ENCODE measurements at regions not wholly inside any gene's neighbourhood (a gene's known extent, or its start where the extent isn't known, plus 50 kb on each side); places are given as distances from the start of the nearest gene placed in this dataset.

DNA sequence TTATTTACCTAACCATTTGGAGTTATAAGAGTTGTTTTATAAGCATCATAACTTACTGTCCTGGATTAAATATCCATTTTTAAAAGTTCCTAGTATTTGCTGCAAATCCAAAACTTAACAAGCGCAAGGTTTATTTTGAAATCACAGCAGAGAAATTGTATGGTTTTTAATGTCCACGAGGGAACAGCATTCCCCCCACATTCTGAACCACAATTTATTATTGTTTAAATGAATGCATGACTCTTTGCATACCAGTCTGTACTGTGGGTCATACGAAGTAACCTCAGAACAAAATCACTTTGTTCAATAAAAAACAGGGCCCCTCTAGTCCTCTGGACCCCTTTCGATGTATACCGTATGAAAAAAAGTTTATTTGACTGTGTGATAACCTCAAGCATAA is 75.9 kb downstream of the DACT1 start:
- TF ChIP-seq, protein P1, sequence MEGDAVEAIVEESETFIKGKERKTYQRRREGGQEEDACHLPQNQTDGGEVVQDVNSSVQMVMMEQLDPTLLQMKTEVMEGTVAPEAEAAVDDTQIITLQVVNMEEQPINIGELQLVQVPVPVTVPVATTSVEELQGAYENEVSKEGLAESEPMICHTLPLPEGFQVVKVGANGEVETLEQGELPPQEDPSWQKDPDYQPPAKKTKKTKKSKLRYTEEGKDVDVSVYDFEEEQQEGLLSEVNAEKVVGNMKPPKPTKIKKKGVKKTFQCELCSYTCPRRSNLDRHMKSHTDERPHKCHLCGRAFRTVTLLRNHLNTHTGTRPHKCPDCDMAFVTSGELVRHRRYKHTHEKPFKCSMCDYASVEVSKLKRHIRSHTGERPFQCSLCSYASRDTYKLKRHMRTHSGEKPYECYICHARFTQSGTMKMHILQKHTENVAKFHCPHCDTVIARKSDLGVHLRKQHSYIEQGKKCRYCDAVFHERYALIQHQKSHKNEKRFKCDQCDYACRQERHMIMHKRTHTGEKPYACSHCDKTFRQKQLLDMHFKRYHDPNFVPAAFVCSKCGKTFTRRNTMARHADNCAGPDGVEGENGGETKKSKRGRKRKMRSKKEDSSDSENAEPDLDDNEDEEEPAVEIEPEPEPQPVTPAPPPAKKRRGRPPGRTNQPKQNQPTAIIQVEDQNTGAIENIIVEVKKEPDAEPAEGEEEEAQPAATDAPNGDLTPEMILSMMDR (IDR thresholded peaks at IDR 0.05): no peak
- no peak overlapping the region for H3K4me3 Mint-ChIP-seq
- H3K36me3 Mint-ChIP-seq: no peaks in the 10 kb centered on the region

DNA sequence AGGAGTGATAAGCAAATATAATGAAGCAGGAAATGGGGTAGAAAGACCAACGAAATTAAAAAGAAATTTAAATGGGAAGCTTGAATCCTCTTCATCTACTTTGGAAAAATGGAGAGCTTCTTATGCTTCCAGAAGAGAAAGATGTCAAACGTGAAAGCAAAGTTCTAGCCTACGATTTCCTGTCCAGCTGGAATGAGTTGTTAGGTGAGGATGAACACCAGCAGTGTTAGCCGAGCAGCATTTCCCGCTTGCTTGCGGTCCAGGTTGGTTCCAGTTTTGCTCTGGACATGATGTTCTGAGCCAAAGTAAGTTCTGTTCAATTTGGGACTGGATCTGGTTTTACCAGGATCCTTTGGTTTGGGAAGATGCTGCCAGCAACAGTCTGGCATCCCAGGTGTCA is 78.9 kb downstream of the DACT1 start:
- Histone ChIP-seq H3K36me3 (ENCODE audit: control insufficient read depth, insufficient read depth, low read length) (no peaks in the 10 kb centered on the region), H3K4me1 (ENCODE audit: control insufficient read depth, insufficient read depth, low read length) (no peaks in the 10 kb centered on the region), H3K9me3 (ENCODE audit: control insufficient read depth, insufficient read depth, low read length) (no peaks in the 10 kb centered on the region), H3K4me3 (ENCODE audit: low read length) (no peak overlapping the region), H3K27ac (ENCODE audit: low read length) (no peak overlapping the region), H3K27me3 (ENCODE audit: control insufficient read depth, insufficient read depth, low read length) (no peaks in the 10 kb centered on the region)
- no peak for DNase-seq
- peaks cover 0 to 2% of the 10 kb centered on the region in 2 donors for H3K9me3 Mint-ChIP-seq
- H3K27ac Mint-ChIP-seq: no peak overlapping the region
- no peak for ATAC-seq
- no peaks in the 10 kb centered on the region for H3K27me3 Mint-ChIP-seq (ENCODE audit: low read depth in 2 of 2)
- intact Hi-C loops (cut with micrococcal nuclease): no loop called here
- TF ChIP-seq, protein P1 (IDR thresholded peaks at IDR 0.05): no peak
- 80% methylated on average over 6 of the region's 6 CpGs for WGBS (ENCODE audit: insufficient coverage)
- H3K36me3 Mint-ChIP-seq: no peaks in the 10 kb centered on the region
- H3K4me3 Mint-ChIP-seq: no peak overlapping the region
- H3K4me1 Mint-ChIP-seq: no peaks in the 10 kb centered on the region

More for the DNA sequence above, 75.9 kb downstream of the DACT1 start:
- H3K9me3 ChIP-seq (ENCODE audit: control insufficient read depth, insufficient read depth, low read length): no peaks in the 10 kb centered on the region
- H3K27me3 ChIP-seq (ENCODE audit: control insufficient read depth, insufficient read depth, low read length): no peaks in the 10 kb centered on the region
- H3K9me3 Mint-ChIP-seq: peaks cover 0 to 2% of the 10 kb centered on the region in 2 donors
- no peak overlapping the region for H3K27ac Mint-ChIP-seq
- H3K4me1 Mint-ChIP-seq: no peaks in the 10 kb centered on the region
- DNase-seq: no peak
- no peaks in the 10 kb centered on the region for H3K36me3 ChIP-seq (ENCODE audit: control insufficient read depth, insufficient read depth, low read length)
- no peak overlapping the region for H3K27ac ChIP-seq (ENCODE audit: low read length)
- intact Hi-C loops (cut with micrococcal nuclease): no loop called here
- no peak overlapping the region for H3K4me3 ChIP-seq (ENCODE audit: low read length)
- H3K27me3 Mint-ChIP-seq (ENCODE audit: low read depth in 2 of 2): no peaks in the 10 kb centered on the region
- no peak for ATAC-seq
- 81% methylated on average over 5 of the region's 5 CpGs for WGBS (ENCODE audit: insufficient coverage)
- no peaks in the 10 kb centered on the region for H3K4me1 ChIP-seq (ENCODE audit: control insufficient read depth, insufficient read depth, low read length)

DNA sequence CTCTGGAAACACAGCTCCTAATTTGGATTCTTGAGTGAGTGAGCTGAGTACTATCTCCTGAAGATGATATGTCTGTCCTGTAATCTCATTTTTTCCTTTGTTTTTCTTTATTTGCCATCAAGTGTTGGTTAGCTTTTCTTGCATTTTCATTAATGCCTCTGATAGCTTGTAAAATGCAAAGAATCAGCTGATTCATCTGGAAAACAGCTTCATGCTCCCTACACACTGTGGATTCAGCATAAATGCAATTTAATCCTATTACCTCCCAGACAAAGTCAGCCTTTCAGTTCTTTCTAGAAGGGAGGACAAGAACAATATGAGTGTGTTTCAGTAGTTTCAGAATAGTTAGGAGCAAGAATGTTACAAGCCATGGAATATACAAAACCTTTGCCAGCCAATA is 79.4 kb downstream of the DACT1 start:
- H3K4me1 ChIP-seq (ENCODE audit: control insufficient read depth, insufficient read depth, low read length): no peaks in the 10 kb centered on the region
- no peaks in the 10 kb centered on the region for H3K9me3 ChIP-seq (ENCODE audit: control insufficient read depth, insufficient read depth, low read length)
- Mint-ChIP-seq H3K27me3 (ENCODE audit: low read depth in 2 of 2) (no peaks in the 10 kb centered on the region), H3K4me3 (no peak overlapping the region), H3K27ac (no peak overlapping the region), H3K36me3 (no peaks in the 10 kb centered on the region), H3K4me1 (no peaks in the 10 kb centered on the region), H3K9me3 (peaks cover 0 to 3% of the 10 kb centered on the region in 2 donors)
- intact Hi-C loops (cut with micrococcal nuclease): no loop called here
- DNase-seq (no peak), ATAC-seq (no peak)
- no peak overlapping the region for H3K4me3 ChIP-seq (ENCODE audit: low read length)
- TF ChIP-seq, protein P1 (IDR thresholded peaks at IDR 0.05): no peak
- H3K27me3 ChIP-seq (ENCODE audit: control insufficient read depth, insufficient read depth, low read length): no peaks in the 10 kb centered on the region
- no peak overlapping the region for H3K27ac ChIP-seq (ENCODE audit: low read length)
- no peaks in the 10 kb centered on the region for H3K36me3 ChIP-seq (ENCODE audit: control insufficient read depth, insufficient read depth, low read length)

DNA sequence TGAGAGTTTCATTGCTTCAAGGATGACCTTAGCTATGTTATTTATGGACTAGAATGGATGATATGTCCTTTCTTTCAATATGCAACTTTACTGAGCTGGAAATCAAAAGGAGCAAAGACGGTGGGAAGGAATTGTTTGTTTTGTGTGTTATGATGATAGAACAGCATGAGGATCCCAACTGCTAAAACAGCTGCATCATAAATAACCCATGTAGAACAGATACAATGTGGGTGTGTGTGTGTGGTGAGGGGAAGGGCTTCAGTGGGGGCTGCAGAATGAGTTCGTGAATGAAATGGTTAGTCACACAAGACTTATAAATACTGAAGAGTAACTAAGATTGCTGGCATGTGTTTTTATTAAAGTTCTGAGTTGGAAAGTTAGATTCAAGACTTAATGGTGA is 80.1 kb downstream of the DACT1 start:
- Histone ChIP-seq H3K27ac (ENCODE audit: low read length) (no peak overlapping the region), H3K27me3 (ENCODE audit: control insufficient read depth, insufficient read depth, low read length) (no peaks in the 10 kb centered on the region), H3K4me1 (ENCODE audit: control insufficient read depth, insufficient read depth, low read length) (no peaks in the 10 kb centered on the region), H3K9me3 (ENCODE audit: control insufficient read depth, insufficient read depth, low read length) (no peaks in the 10 kb centered on the region), H3K4me3 (ENCODE audit: low read length) (no peak overlapping the region), H3K36me3 (ENCODE audit: control insufficient read depth, insufficient read depth, low read length) (no peaks in the 10 kb centered on the region)
- H3K27ac Mint-ChIP-seq: no peak overlapping the region
- H3K4me1 Mint-ChIP-seq: no peaks in the 10 kb centered on the region
- H3K27me3 Mint-ChIP-seq (ENCODE audit: low read depth in 2 of 2): no peaks in the 10 kb centered on the region
- TF ChIP-seq, protein P1 (IDR thresholded peaks at IDR 0.05): no peak
- DNase-seq (no peak), ATAC-seq (no peak)
- WGBS (ENCODE audit: insufficient coverage): 87% methylated on average over 1 of the region's 2 CpGs
- no peak overlapping the region for H3K4me3 Mint-ChIP-seq
- intact Hi-C loops (cut with micrococcal nuclease): no loop called here
- H3K36me3 Mint-ChIP-seq: no peaks in the 10 kb centered on the region
- H3K9me3 Mint-ChIP-seq: peaks cover 0 to 3% of the 10 kb centered on the region in 2 donors

Data from natural killer cell (primary cell).